Caco-2 (cell line): ENCODE measurements at regions not wholly inside any gene's neighbourhood (a gene's known extent, or its start where the extent isn't known, plus 50 kb on each side); places are given as distances from the start of the nearest gene placed in this dataset.

ENCODE experiments used
- BruUV-seq: library from RNA; stranded (reverse); fragments of 400-500 nt; replicated peaks from 2 replicates; lab custom pipeline; 2021; lab: Mats Ljungman, UMichigan
- CTCF ChIA-PET: fragments of 300-600 bp; sonication (Branson Sonifier 250); formaldehyde crosslinking; loops from one replicate; lab custom pipeline; 2022; ENCODE audit warnings: antibody characterized with exemption; lab: Charles Lee
- POLR2A ChIA-PET: fragments of 300-600 bp; sonication (Branson Sonifier 250); formaldehyde crosslinking; loops from one replicate; lab custom pipeline; 2022; ENCODE audit warnings: antibody characterized with exemption; lab: Charles Lee
- DNase-seq, 2 experiments: peaks; one replicate each; pipeline versions ENCODE4 v3.0.0 to v3.0.0-alpha.2; 2020 to 2022
- H3K27me3 ChIP-seq: replicated peaks from 2 replicates; pipeline ENCODE4 v1.6.0; 2011; ENCODE audit warnings: low read length; ENCODE audit not compliant: control insufficient read depth, insufficient read depth
- H3K36me3 ChIP-seq: 2 replicates; pipeline ENCODE4 v1.5.1; 2011; ENCODE audit warnings: low read length; ENCODE audit not compliant: control insufficient read depth, insufficient read depth
- H3K4me1 ChIP-seq: fragments of 250-450 bp; sonication (Bioruptor Pico); 2 replicates; pipeline ENCODE4 v1.5.1; 2020; ENCODE audit warnings: mild to moderate bottlenecking
- H3K4me3 ChIP-seq: 2 replicates; pipeline ENCODE4 v1.5.1; 2011; ENCODE audit warnings: low read depth, mild to moderate bottlenecking, control low read depth, low read length
- H3K9me3 ChIP-seq: fragments of 250-450 bp; sonication (Bioruptor Pico); 2 replicates; pipeline ENCODE4 v1.5.1; 2020; ENCODE audit warnings: mild to moderate bottlenecking, moderate library complexity
- H3K27ac Mint-ChIP-seq: one replicate; pipeline ENCODE4 v1.8.0; 2022; ENCODE audit warnings: mixed read lengths; ENCODE audit not compliant: unreplicated experiment
- H3K27me3 Mint-ChIP-seq: one replicate; pipeline ENCODE4 v1.8.0; 2022; ENCODE audit warnings: mixed read lengths; ENCODE audit not compliant: insufficient read depth, unreplicated experiment
- H3K36me3 Mint-ChIP-seq: one replicate; pipeline ENCODE4 v1.8.0; 2022; ENCODE audit warnings: mild to moderate bottlenecking, mixed read lengths; ENCODE audit not compliant: insufficient read depth, unreplicated experiment
- H3K4me1 Mint-ChIP-seq: one replicate; pipeline ENCODE4 v1.8.0; 2022; ENCODE audit warnings: low read depth, mixed read lengths; ENCODE audit not compliant: unreplicated experiment
- H3K4me3 Mint-ChIP-seq: one replicate; pipeline ENCODE4 v1.8.0; 2022; ENCODE audit warnings: mild to moderate bottlenecking, moderate library complexity, mixed read lengths; ENCODE audit not compliant: unreplicated experiment
- H3K9me3 Mint-ChIP-seq: one replicate; pipeline ENCODE4 v1.8.0; 2022; ENCODE audit warnings: mixed read lengths; ENCODE audit not compliant: unreplicated experiment
- intact Hi-C: fragments of 100-400 bp; cut with micrococcal nuclease; formaldehyde crosslinking; loops from one replicate; pipeline ENCODE4 v1.10.0; 2022; ENCODE audit not compliant: unreplicated experiment
- TF ChIP-seq, protein P1 (sequence below), 2 experiments: fragments of 200-600 bp in 1 of 2; IDR thresholded peaks; 1 replicate in 1 of 2; 2 replicates in 1 of 2; pipeline versions ENCODE4 v1.5.1 to v1.8.0; 2011 to 2022; ENCODE audit warnings: antibody characterized with exemption in 1 of 2, control low read depth in 1 of 2, inconsistent platforms in 1 of 2, low read depth in 1 of 2, low read length in 1 of 2, mild to moderate bottlenecking in 1 of 2, moderate library complexity in 1 of 2; ENCODE audit not compliant: insufficient read depth in 1 of 2, severe bottlenecking in 1 of 2, unreplicated experiment in 1 of 2

DNA sequence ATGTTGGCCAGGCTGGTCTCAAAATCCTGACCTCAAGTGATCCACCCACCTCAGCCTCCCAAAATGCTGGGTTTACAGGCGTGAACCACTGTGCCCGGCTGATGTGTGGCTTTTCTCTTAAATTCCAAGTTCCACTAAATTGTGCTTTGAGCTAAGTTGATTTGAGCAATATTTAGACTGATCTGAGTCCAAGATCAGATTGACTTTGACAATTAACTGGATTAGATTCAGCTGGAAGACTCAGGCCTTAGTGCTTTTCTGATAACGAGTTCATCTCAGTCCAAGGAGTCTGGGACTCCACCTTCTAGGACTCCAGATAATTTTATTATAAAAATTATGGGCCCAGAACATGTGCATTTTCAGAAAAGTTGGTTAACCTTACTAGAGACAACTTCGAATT is 94.4 kb upstream of the FAM174B start:
- peaks cover 25% of the 10 kb centered on the region for H3K4me1 Mint-ChIP-seq
- H3K27ac Mint-ChIP-seq = no peak overlapping the region
- Histone ChIP-seq H3K9me3 (peaks cover 13% of the 10 kb centered on the region; the same call in 1 of the 2 replicates), H3K27me3 (no peaks in the 10 kb centered on the region), H3K4me1 (peaks cover 65% of the 10 kb centered on the region), H3K36me3 (0 out of 2 replicates have a peak, but pooled peaks cover 1% of the 10 kb centered on the region), H3K4me3 (no peak overlapping the region)
- peaks cover 32% of the 10 kb centered on the region for H3K36me3 Mint-ChIP-seq
- TF ChIP-seq, protein P1, sequence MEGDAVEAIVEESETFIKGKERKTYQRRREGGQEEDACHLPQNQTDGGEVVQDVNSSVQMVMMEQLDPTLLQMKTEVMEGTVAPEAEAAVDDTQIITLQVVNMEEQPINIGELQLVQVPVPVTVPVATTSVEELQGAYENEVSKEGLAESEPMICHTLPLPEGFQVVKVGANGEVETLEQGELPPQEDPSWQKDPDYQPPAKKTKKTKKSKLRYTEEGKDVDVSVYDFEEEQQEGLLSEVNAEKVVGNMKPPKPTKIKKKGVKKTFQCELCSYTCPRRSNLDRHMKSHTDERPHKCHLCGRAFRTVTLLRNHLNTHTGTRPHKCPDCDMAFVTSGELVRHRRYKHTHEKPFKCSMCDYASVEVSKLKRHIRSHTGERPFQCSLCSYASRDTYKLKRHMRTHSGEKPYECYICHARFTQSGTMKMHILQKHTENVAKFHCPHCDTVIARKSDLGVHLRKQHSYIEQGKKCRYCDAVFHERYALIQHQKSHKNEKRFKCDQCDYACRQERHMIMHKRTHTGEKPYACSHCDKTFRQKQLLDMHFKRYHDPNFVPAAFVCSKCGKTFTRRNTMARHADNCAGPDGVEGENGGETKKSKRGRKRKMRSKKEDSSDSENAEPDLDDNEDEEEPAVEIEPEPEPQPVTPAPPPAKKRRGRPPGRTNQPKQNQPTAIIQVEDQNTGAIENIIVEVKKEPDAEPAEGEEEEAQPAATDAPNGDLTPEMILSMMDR (IDR thresholded peaks at IDR 0.05; ENCODE audit: insufficient read depth in 1 of 2, low read depth in 1 of 2, low read length in 1 of 2, severe bottlenecking in 1 of 2, unreplicated experiment in 1 of 2) = no peak
- no peak for DNase-seq
- no TSS peak for BruUV-seq
- intact Hi-C loops = loop anchor here (5.0 kb wide), 2 partner anchors 83 to 152 kb away; partner anchors contain the start of gene CHD2
- H3K4me3 Mint-ChIP-seq = no peak overlapping the region
- CTCF ChIA-PET = no interaction called here
- POLR2A ChIA-PET = interaction anchor here (0.6 kb wide), 1 partner anchor 132 kb away, joined by 3 read pairs; no protein-coding TSS in a partner anchor
- peaks cover 5% of the 10 kb centered on the region for H3K9me3 Mint-ChIP-seq
- H3K27me3 Mint-ChIP-seq = no peaks in the 10 kb centered on the region

DNA sequence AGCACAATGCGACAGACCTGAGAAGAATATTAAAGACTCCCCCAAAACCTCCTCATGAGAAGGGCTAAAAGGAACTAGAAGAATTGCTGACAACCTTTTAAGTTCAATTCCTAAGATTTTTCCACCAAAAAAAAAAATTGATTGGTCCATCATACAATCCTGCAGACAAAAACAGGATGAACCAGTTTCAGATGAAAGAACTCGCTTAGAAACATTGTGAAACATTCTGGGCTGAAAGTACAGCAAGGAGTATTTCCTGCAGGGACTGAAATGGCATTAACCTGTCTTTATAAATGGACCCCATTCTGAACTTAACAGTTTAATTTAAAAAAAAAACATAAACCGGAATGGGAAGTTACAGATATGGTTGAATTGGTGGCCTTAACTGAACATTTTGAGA is 96.0 kb upstream of the FAM174B start:
- H3K4me1 ChIP-seq = peaks cover 54% of the 10 kb centered on the region
- Mint-ChIP-seq H3K36me3 (peaks cover 16% of the 10 kb centered on the region), H3K4me3 (peak overlapping the region; percentile 29), H3K4me1 (peaks cover 14% of the 10 kb centered on the region), H3K27me3 (no peaks in the 10 kb centered on the region), H3K9me3 (peaks cover 10% of the 10 kb centered on the region), H3K27ac (peak overlapping the region; percentile 88)
- intact Hi-C loops = no loop called here
- H3K4me3 ChIP-seq = no peak overlapping the region
- no TSS peak for BruUV-seq
- DNase-seq = peak in 1 of 2 experiments; percentile 71
- H3K27me3 ChIP-seq = no peaks in the 10 kb centered on the region
- peaks cover 10% of the 10 kb centered on the region; the same call in 1 of the 2 replicates for H3K9me3 ChIP-seq
- 0 out of 2 replicates have a peak, but pooled peaks cover 1% of the 10 kb centered on the region for H3K36me3 ChIP-seq
- CTCF ChIA-PET = interaction anchor here (1.5 kb wide), 1 partner anchor 37 kb away, joined by 3 read pairs; no protein-coding TSS in a partner anchor
- TF ChIP-seq, protein P1 (IDR thresholded peaks at IDR 0.05; ENCODE audit: insufficient read depth in 1 of 2, low read depth in 1 of 2, low read length in 1 of 2, severe bottlenecking in 1 of 2, unreplicated experiment in 1 of 2) = no peak
- POLR2A ChIA-PET = no interaction called here

DNA sequence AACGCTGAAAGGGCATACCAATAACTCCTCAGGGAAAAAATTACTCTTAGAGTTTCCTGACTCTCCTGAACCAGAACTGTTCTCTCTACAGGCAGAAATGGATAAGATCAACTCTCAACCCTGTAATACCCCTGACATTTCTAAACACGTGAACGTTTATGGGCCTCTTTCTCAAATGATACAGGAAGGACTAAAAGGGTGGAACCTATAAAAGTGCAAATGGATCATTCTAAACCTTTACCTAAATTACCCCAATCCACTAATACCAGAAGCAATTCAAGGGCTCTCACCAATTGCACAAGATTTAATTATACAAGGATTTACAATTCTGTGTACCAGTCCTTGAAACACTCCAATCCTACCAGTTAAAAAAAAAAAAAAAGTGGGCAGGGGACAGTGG is 98.0 kb upstream of the FAM174B start:
- intact Hi-C loops = no loop called here
- peaks cover 8% of the 10 kb centered on the region for H3K4me1 Mint-ChIP-seq
- H3K36me3 ChIP-seq = 0 out of 2 replicates have a peak, but pooled peaks cover 1% of the 10 kb centered on the region
- H3K27me3 Mint-ChIP-seq = no peaks in the 10 kb centered on the region
- no peak overlapping the region for H3K4me3 ChIP-seq
- DNase-seq = no peak
- ChIA-PET POLR2A (no interaction called here), CTCF (no interaction called here)
- no peak overlapping the region for H3K4me3 Mint-ChIP-seq
- H3K9me3 Mint-ChIP-seq = peaks cover 20% of the 10 kb centered on the region
- H3K9me3 ChIP-seq = 0 out of 2 replicates have a peak, but pooled peaks cover 6% of the 10 kb centered on the region
- H3K36me3 Mint-ChIP-seq = peaks cover 6% of the 10 kb centered on the region
- TF ChIP-seq, protein P1 (IDR thresholded peaks at IDR 0.05; ENCODE audit: insufficient read depth in 1 of 2, low read depth in 1 of 2, low read length in 1 of 2, severe bottlenecking in 1 of 2, unreplicated experiment in 1 of 2) = no peak
- H3K27ac Mint-ChIP-seq = no peak overlapping the region
- peaks cover 37% of the 10 kb centered on the region for H3K4me1 ChIP-seq
- no TSS peak for BruUV-seq
- H3K27me3 ChIP-seq = no peaks in the 10 kb centered on the region
